GM18508 (cell line): ENCODE measurements at regions not wholly inside any gene's neighbourhood (a gene's known extent, or its start where the extent isn't known, plus 50 kb on each side); places are given as distances from the start of the nearest gene placed in this dataset.

Experiments used
- ATAC-seq: cut with Tn5 transposase; IDR thresholded peaks from one replicate; pipeline ENCODE4 v1.9.1; 2021; ENCODE audit warnings: moderate number of reproducible peaks; ENCODE audit not compliant: insufficient read depth, unreplicated experiment

DNA sequence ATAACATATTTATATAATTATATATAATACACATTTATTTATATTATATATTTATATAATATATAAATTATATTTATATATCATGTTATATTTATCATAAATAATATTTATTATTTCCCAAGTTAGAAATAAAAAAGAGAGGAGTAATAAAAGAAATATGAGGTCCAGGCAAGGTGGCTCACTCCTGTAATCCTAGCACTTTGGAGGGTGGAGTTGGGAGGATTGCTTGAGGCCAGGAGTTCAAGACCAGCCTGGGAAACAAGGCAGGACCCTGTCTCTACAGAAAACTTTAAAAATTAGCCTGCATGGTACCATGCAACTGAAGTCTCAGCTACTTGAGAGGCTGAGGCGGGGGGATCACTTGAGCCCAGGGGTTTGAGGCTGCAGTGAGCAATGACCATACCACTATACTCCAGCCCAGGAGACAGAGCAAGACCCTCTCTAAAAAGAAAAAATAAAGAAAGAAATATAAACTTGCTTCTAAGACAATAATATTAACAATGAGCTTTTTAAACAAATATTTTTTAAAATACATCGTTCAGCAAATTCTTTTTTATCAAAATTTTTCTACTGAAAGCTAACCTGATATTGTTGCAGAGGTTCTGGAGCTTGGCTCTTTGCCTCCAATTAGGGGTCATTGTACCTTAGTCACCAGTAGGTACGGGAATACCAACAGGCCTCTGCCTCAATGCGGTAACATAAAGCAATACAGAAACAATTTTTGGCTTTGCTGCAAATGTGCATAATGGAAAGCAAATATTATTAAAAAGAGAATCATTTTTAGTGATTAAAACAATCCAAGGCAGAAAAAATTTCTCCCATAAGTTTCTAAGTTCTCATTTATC, 290.0 kb downstream of the SETD4 start:
- no peak for ATAC-seq

DNA sequence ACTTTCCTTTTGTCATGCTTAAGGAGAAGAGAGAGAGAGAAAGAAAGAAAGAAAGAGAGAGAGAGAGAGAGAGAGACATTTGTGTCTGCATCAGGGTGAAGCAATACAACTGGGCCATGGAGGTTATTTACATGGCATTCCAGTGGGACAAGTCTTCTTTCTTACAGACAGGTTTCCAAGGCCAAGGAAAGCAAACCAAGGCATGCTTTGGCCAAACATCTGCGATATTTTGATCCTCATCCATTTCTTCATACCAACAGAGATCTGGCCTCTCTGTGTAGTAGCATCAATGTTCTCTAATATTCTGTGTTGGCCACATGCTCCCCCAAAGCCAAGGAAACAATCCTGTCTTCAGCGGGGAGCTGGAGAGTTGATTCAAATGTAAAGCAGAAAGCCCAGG, 292.1 kb downstream of the SETD4 start:
- ATAC-seq, result no peak

DNA sequence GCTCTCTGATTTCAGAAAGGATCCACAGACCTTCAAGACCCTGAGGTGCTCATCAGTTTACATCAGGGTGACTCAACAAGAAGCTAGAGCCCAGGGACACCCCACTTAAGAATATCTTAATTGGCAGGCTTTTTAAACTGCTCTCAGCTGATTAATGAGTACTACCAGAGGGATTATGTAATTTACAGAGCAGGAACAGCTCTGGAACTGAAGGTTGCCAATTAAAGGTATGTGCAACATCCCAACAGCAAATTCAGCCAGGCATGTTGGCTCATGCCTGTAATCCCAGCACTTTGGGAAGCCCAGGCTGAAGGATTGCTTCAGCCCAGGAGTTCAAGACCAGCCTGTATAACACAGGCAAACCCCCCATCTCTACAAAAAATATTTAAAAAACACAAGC, 295.7 kb downstream of the SETD4 start:
- ATAC-seq, result no peak

DNA sequence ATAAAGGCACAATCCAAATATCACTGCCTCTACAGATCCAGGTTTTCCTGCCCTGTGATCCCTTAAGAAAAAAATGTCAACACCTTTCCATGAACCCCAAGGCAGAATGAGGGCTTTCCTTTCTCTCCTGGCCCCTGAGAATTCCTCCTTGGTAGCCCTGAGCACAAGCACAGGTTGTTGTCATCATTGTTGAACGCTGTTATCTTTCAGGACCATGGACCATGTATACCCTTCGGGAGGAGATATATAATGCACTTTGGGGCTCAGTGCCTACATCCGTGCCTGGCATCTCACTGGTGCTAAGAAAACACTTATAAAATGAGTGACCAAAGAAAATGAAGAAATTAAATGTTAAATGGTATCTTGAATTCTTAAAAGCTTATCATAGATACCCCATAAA, 296.2 kb downstream of the SETD4 start:
- ATAC-seq, result no peak

DNA sequence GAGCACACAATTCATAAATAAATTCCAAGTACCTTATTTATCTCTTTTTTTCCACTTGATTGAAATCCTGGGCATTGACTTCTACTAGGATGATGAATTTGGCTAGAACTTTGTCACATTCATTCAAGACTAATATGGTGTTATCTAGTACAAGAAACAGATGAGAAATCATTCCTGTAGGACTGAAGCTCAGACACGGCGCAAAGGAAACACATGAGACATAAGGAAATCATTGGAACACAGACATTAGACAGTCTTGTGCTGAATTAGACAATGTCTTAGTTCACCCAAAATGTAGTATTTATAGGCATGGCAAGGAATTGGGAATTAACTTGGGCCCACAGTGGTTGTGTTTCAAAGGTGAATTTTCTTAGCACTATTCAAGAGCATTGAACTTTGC, 305.7 kb downstream of the SETD4 start:
- ATAC-seq, result no peak

DNA sequence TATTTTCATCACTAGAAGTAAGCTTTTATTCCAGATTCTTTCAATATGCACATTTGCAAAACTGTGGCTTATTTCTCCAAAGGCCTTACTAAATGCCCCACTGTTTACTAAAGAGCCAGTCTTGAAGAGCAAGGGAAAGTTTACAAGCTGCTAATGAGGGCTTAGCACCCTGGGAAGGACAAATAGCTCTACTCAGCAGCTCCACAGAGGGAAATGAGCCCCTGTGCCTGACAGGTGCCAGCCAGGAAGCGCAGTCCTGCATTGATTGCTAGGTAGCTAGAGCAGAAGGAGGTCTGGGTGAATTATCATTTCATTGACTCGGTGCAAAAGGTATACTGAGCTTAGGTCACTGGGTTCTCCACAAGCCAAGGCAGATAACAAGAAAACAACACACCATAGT, 307.0 kb downstream of the SETD4 start:
- no peak for ATAC-seq

DNA sequence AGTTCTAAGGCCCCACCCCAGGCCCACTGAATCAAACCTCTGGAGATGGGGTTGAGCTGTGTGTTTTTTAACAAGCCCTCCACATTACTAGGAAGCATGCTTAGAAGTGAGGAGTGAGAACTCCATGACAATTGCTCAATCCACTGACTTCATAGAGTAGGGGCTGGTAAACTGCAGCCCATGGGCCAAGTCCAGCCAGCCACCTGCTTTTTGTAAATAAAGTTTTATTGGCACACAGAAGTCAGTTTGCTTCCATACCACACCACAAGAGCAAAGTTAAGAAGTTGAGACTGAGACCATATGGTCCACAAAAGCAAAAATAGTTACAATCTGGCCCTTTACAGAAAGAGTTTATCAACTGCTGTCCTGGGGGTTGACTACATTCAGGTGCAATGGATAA, 309.2 kb downstream of the SETD4 start:
- ATAC-seq, result no peak

DNA sequence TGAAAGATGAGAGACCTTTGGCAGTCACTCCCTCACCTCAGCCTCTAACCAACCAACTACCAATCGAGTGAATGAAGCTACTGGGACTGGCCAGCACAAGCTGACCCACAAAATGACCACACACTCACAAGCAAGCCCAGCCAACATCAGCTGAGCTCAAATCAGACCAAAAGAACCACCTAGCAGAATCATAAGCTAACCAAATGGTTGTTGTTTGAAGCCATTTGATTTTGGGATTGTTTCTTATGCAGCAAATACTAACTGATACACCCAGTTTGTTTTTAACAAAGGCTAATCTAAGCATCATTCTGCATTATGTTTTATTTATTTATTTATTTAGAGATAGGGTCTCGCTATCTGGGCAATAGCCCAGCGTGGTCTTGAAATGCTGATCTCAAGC, 310.4 kb downstream of the SETD4 start:
- no peak for ATAC-seq

DNA sequence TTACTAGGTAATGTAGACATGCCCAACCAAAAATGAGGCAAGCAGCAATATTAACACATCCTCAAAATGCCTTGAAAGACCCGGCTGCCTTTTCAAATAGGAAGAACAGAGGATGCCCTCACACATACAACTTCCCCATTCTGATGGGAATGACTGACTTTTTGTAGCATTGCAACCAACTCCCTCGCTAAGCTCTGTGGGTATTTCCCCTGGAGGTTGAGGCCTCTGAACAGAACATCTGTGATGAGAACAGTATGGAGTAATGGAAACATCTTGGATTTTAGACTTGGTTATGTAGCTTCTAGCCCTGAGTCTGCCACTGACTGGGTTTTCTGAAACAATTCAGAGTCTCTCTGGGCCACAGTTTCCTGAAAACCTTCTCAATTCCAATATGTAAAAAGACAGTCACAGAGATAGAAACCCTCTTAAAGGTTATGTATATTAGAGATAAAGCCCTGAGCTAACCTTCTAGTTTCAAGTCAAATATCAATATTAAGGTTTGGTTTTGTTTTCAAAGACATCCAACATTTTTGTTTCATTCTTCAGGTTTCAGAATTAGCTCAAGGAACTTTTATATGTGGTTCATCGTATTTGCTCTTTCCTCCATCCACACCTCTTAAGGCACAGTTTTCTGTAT, 311.5 kb downstream of the SETD4 start:
- no peak for ATAC-seq

DNA sequence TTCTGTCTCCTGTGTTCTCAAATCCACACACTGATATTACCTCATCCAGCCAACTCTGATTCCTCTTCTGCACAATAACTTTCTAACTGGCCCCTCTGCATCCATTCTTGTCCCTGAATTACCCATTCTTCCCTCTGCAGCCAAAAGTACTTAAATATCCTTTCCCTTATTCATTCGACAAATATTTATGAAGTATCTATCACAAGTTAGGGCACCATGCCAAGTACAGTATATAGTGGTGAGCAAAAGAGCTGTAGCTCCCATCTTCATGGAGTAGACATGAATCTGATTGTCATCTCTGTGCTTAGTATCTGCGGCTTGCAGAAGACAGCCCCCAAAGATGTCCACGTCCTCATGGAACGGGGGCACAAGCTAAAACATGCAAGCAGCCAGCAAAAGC, 316.8 kb downstream of the SETD4 start:
- no peak for ATAC-seq

DNA sequence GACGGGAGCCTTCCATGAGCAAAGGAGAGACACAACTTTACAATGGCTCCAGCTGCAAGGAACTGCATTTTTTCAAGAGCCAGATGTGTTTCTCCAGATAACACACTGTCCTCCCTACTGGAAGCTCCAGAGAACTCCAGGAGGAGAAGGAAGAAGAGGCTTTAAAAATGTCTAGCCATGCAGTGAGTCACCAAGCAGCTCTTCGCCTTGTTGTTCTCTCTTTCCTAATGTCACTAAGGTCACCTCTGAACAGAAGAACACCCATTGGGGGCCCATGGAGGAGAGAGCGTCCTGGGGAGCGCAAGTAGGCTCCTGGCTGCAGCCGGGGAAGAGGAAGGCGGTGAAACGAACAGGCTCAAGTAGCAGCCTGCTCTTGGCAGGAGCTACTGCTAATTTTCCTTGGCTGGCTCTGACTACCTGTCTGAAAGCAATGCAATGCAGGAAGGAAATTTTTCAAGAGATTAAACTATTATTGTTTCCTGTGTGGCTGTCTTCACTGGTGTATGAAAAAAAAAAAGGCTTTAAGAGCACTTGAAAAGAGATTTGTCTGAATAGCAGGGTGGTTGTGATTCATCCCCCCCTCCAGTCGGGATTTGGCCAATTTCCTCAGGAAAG, 321.9 kb downstream of the SETD4 start:
- ATAC-seq, result no peak

DNA sequence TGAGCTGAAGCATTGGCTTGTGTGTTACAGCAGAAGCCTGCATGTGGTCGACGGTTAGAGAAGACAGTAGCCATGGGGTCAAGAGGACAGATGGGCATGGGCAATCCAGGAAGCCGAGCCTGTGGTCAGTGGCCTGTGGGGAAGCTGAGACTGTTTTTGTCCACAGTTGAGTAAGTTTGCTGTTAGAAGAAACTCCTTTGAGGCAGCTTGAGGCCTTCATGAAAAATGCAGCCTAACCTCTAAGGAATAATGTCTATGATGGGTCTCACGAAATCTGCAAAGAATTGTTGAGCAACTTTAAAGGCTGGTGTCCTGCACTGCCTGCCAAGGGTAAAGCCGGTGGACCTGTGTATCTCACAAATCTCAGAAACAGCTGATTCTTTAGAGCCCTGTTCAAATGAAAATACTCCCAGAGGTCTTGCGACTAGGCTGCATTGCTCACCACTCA, 322.4 kb downstream of the SETD4 start:
- ATAC-seq, result no peak

DNA sequence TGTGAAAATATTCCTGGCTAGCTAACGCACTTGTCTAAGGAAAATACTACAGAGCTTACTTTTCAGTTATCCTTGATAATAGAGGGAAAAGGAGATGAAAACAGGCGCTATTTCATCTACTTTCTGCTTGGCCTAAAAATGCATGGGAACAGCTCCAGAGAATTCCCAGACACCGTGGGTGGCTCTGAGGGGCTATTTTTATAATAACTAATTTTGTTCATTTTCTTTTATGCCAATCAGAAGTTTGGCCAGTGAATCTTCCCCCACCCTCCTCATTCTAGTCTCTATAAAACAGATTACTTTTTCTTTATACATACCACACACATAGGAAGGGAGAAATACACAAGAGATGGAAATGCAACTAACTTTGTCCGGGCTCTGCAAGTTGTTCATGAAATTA, 322.9 kb downstream of the SETD4 start:
- no peak for ATAC-seq

DNA sequence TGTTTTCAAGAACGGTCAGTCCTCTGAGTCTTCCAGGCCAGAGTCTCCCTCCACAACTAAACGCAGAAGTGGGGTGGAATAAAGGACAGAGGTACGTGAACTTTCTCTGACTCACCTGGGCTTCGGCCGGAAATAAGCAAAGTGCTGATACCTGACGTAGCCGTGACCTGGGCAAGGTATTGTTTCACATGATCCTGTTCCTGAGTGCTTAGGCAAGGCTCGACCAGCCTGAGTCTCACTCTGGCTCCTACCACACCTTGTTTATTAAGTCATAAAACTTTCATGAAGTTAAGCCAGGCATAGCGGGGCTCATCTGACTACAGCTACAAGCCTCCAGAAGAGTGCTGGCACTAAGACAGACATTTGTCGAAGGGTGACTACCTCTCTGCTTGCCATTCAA, 327.5 kb downstream of the SETD4 start:
- ATAC-seq, result no peak

DNA sequence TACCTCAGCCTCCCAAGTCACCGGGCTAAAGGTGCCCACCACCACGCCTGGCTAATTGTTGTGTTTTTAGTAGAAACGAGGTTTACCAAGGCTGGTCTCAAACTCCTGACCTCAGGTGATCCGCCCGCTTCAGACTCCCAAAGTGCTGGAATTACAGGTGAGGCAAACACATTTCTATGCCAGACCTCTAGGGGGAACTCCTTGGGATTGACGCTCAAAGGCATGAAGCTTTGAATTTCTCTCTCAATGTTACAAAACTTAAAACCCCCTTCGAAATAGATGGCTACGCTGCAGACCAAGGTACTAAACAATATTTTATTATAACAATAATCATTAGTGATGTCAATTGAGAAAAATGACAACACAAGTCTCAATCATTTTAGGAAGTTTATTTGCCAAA, 330.0 kb downstream of the SETD4 start:
- ATAC-seq, result no peak

DNA sequence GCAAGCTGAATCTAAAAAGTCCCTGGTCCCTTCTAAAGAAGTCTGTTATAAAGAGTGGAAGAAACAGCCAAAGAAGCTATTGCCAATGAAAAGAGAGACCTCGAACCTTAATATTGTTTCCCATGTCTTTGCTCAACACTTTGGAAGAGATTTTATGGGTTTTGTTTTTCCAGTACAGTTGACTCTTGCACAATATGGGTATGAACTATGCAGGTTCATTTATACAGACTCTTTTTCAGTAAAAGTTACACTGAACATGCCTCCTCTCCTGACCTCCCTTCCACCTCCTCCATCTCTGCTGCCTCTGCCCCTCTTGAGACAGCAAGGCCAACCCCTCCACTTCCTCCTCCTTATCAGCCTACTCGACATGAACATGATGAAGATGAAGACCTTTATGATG, 332.5 kb downstream of the SETD4 start:
- no peak for ATAC-seq

DNA sequence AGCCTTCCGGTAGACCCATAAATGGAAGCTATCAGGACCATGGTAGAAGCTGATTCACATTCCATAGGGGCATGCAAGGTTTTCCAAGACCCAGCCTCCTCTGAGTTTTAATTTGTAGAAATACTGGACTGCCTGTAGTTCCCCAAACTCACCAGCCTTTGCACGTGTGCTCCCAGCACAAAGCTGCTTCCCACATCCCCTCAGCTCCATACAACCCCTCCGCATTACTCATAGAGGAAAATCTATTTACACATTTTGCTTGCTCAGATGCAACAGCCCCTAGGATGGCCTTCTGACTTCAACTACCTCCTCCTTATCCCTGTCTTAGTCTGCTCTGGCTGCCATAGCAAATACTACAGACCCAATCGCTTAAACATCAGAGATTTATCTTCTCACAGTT, 336.2 kb downstream of the SETD4 start:
- ATAC-seq, result no peak

DNA sequence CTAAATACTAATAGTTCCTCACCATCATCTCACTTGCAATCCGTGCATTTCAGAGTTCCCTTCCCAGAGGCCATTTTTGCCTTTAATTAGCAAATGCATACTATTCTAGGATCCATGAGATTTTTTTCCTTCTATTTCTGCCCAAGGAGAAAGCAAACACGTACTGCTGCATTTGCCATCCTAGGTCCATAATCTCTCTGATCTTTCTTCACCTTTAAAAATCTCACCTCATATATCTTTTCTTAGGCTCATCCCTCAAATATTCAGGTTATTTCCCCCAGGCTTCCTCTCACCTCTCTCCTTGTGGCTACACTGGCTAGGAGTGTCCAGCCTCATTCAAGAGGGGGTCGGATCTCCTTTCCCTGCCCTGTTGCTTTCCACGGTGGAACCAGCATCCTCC, 338.6 kb downstream of the SETD4 start:
- ATAC-seq, result no peak

DNA sequence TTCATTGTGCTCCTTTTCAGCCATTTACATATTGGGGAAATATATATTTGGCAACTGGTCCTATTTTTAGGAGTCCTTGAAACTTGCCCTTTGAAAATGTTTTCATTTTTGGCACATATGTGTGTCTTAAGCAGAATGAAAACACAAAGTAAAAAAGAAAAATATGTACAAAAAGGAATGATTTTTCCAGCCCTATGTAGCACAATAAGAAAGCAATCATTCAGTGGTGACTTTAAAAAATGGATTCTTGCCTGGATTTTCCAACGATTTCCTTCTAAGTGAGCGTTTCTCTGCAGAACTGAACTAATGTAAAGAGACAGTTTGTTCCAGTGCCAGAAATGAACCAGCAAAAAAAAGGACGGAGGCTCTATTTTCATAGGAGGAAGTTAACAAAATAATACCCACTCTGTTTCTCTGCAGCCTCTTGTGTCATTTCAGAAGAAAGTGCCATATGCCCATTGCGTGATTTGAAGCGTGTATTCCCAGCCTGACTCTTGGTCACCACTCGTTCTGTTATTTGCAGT, 340.1 kb downstream of the SETD4 start:
- no peak for ATAC-seq

DNA sequence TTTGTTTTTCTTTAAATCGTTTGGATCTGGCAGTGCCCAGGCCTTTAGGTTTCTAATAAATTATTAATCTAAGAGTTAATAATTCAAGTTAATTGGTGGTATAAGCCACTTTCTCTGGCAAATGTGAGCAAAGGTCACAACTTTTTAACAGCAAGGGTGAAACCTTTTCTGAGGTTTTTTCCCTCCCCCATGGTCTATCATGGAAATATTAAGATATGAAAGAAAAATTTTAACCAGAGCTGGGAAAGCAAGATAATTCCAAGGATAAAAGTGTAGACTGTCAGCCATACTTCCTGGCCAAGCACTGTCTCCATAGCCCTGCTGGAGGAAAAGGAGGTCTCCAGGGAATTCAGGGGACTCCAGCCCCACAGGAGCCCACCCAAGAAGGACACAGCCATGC, 341.2 kb downstream of the SETD4 start:
- no peak for ATAC-seq

DNA sequence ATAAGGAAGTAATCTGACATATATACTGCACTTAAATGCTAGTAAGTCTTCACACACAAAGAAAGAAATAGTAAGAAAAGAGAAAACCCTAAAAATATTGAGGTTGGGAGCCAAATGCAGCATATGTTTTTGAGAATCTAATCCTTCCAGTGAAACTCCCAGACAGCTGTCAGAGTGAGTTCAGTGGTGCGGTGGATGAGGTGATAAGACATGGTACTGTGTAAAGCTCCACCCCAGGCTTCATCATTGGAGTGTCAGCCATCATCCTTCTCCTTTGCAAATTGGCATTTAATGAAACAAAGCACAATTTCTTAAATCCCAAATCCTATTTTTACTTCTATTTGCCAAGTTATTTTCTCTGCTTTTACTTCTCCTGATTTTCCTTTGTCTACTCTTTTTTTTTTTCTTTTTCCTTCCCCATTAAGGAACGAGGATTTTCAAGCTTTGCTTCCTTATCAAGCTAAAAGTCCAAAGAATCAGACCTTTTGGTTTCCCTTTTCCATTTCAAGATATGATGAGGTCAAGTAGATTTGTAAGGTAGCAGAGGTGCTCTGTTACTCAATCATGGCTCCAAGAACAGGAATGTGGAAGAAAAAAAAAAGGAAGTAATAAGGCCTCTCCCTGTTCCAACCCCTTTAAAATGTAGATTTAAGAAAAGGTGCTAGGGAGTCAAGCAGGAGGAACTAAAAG, 343.3 kb downstream of the SETD4 start:
- ATAC-seq, result no peak
